ENCODE measurements at regions not wholly inside any gene's neighbourhood (a gene's known extent, or its start where the extent isn't known, plus 50 kb on each side); places are given as distances from the start of the nearest gene placed in this dataset.

DNA sequence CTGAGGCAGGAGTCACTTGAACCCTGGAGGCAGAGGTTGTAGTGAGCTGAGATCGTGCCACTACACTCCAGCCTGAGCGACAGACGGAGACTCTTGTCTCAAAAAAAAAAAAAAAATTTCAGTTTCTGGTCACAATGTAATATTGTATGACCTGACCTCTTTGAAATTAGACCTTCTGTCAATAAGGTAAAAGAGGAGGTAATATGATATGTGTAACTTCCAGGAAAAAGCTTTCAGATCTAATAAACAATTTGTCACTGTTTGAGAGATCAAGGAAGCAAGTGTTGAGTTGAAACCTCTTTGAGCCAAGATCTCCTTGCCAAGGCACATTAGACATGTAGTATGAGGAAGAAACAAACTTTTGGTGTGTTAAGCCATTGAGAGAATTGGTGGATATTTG lies 101.7 kb upstream of the ATF7IP start:
- TF ChIP-seq, protein P1, sequence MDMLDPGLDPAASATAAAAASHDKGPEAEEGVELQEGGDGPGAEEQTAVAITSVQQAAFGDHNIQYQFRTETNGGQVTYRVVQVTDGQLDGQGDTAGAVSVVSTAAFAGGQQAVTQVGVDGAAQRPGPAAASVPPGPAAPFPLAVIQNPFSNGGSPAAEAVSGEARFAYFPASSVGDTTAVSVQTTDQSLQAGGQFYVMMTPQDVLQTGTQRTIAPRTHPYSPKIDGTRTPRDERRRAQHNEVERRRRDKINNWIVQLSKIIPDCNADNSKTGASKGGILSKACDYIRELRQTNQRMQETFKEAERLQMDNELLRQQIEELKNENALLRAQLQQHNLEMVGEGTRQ (IDR thresholded peaks at IDR 0.05) = no peak
- no peak for TF ChIP-seq RFX5 (IDR thresholded peaks at IDR 0.05)
- TF ChIP-seq, protein P2, sequence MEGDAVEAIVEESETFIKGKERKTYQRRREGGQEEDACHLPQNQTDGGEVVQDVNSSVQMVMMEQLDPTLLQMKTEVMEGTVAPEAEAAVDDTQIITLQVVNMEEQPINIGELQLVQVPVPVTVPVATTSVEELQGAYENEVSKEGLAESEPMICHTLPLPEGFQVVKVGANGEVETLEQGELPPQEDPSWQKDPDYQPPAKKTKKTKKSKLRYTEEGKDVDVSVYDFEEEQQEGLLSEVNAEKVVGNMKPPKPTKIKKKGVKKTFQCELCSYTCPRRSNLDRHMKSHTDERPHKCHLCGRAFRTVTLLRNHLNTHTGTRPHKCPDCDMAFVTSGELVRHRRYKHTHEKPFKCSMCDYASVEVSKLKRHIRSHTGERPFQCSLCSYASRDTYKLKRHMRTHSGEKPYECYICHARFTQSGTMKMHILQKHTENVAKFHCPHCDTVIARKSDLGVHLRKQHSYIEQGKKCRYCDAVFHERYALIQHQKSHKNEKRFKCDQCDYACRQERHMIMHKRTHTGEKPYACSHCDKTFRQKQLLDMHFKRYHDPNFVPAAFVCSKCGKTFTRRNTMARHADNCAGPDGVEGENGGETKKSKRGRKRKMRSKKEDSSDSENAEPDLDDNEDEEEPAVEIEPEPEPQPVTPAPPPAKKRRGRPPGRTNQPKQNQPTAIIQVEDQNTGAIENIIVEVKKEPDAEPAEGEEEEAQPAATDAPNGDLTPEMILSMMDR (IDR thresholded peaks at IDR 0.05) = no peak
- TF ChIP-seq TP53 (CRISPR knock-in tag; IDR thresholded peaks at IDR 0.05) = no peak
- TF ChIP-seq NFE2L2 (conservative IDR thresholded peaks at IDR 0.05; ENCODE audit: low read length) = no peak
- TF ChIP-seq EP300 (IDR thresholded peaks at IDR 0.05) = no peak
- TF ChIP-seq SREBF2 (IDR thresholded peaks at IDR 0.05) = no peak
- TF ChIP-seq MAFK (IDR thresholded peaks at IDR 0.05; ENCODE audit: partially characterized antibody) = no peak
- TF ChIP-seq POLR2A (IDR thresholded peaks at IDR 0.05; ENCODE audit: low read length) = no peak
- TF ChIP-seq RARB (CRISPR knock-in tag; IDR thresholded peaks at IDR 0.05) = no peak
- no peak for TF ChIP-seq SMC3 (IDR thresholded peaks at IDR 0.05)
- no peak for TF ChIP-seq ZNF302 (CRISPR knock-in tag; IDR thresholded peaks at IDR 0.05)
- TF ChIP-seq MYC (IDR thresholded peaks at IDR 0.05; ENCODE audit: borderline replicate concordance, low read length) = no peak
